ENCODE measurements at regions not wholly inside any gene's neighbourhood (a gene's known extent, or its start where the extent isn't known, plus 50 kb on each side); places are given as distances from the start of the nearest gene placed in this dataset.

DNA sequence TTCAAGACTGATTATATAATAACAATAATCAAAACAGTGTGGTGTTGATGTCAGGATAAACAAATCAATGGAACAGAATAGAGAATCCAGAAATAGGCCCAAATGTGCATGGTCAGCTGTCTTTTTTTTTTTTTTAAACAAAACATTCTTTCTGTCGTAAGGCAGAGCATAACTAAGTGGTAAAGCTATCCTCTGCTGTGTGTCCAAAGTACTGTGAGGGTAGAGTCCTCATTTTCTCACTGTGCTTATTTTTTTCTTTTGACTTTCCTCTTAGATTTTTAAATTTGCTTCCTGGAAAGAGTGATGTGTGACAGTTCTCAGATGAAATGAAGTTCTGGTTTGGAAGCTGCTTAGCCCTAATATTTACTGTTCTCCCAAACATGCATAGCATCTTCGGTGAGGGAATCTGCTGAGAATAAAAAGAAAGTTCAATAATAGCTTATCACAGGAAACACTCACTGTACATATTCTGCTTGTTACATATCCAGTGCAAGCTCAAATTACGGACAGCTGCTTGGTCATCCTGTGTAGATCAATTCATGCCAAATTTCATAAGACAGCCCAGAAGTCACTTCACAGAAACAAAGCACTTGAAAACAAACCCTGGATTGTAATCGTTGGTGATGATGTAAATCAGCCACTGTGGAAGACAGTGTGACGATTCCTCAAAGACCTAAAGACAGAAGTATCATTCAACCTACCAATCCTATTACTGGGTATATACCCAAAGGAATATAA lies 423.9 kb downstream of the NEBL start:
- no peak for TF ChIP-seq GATA1 (IDR thresholded peaks at IDR 0.05; ENCODE audit: low read depth, low read length)
- no peak for TF ChIP-seq POLR2A (IDR thresholded peaks at IDR 0.05; ENCODE audit: low read length)
- DNase-seq = no peak

DNA sequence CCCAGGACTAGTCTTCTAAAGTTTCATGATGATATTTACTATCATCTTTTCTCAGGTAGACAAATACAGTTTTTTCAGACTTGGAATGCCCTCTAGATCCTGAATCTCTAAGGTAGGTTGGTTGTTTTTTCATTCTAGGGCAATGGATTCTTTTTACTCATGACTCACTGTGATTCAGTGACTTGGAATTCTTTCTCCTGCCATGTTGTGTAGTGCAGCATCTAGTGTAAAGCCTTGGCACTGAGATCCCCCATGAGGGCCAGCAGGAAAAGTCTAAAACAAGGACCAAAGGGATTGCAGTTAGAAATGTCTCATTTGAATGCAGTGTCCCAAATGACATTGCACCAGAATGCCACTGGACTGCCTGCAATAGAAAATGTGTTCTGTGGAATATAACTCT lies 430.4 kb downstream of the NEBL start:
- DNase-seq = no peak
- TF ChIP-seq POLR2A (IDR thresholded peaks at IDR 0.05; ENCODE audit: low read length) (no peak), GATA1 (IDR thresholded peaks at IDR 0.05; ENCODE audit: low read depth, low read length) (no peak)

GRCh38 chr10:20457649-20458048 lies 439.5 kb downstream of the NEBL start:
- no peak for TF ChIP-seq POLR2A (IDR thresholded peaks at IDR 0.05; ENCODE audit: low read length)
- TF ChIP-seq GATA1 (IDR thresholded peaks at IDR 0.05; ENCODE audit: low read depth, low read length) = no peak
- DNase-seq = no peak

DNA sequence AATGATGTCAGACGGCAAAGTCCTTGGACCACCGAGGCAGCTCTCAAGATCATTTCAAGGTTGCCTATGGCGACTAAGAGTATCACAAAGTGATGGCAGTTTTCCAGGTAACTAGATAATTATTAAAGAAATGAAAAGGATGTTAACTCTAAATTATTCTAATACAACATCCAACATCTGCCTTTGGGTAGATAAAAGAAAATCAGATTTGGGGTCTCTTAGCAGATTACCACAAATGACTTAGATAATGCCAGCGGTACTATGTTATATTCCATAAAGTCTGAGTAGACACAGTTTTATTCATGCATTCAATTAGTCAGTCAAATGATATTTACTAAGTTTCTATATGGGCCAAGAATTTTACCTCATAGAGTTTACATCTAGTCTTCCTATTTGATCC lies 441.3 kb downstream of the NEBL start:
- TF ChIP-seq GATA1 (IDR thresholded peaks at IDR 0.05; ENCODE audit: low read depth, low read length) = no peak
- TF ChIP-seq POLR2A (IDR thresholded peaks at IDR 0.05; ENCODE audit: low read length) = no peak
- no peak for DNase-seq

DNA sequence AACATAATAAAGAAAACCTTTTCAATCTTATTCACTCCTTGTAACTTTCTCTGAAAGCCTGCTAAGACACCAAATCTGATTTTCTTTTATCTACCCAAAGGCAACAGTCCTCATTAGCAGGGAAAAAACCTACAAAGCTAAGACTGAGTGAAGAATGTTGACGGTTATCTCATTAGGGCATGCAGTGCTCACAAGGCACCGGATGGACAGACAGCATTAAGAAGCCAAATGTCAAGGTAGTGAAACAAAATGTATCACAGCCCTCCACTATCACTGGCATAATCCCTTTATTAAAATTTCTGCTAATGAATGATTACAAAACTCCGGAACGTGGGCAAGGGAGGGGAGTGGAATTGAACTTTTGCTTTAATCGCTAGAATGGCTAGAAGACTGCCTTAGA lies 442.8 kb downstream of the NEBL start:
- TF ChIP-seq GATA1 (IDR thresholded peaks at IDR 0.05; ENCODE audit: low read depth, low read length) = no peak
- TF ChIP-seq POLR2A (IDR thresholded peaks at IDR 0.05; ENCODE audit: low read length) = no peak
- no peak for DNase-seq

DNA sequence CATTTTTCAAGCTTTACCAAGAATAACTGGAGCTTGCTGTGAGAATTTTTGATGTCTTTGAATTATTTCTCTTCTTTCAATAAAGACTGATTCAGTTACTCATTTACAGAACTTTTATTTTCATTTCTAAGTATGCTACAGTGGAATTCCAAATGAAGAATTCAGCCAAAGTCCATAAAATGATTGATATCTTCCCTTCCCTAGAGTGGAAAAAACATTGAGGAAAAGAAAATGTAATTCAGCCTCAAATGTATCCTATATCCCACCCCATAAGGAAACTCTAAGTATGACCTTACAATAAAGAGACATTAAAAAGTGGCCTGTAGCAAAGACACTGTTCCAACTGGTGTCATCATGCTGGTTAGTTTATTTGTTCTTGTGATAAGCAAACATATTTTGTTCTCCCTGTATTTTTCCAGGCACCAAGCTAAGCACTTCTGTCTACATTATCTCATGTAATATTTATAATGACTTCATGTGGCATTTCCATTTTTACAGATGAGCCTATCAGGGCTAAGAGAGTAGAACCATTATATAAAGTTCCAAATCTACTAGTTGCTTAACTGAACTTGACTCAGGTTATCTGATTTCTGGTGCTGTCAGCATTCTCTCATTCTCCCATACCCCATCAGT lies 450.4 kb downstream of the NEBL start:
- TF ChIP-seq GATA1 (IDR thresholded peaks at IDR 0.05; ENCODE audit: low read depth, low read length) = no peak
- no peak for TF ChIP-seq POLR2A (IDR thresholded peaks at IDR 0.05; ENCODE audit: low read length)

DNA sequence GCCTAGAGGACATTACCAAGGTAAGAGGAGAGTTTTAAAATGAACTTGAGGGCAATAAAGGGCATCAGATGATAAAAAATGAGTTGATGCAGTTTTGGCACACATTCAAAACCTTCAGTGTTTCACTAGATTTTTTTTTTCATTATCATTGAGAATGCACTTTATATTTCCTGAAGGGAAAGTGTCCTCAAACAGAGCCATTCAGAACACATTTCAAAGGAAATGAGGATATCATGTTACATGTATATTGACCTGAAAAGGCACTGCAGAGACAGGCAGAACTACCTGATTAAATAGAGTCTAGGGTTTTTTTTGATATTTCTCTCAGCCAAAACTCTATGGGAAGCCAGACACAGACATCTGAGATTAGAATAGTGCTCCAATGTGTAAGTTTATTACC lies 454.0 kb downstream of the NEBL start:
- TF ChIP-seq GATA1 (IDR thresholded peaks at IDR 0.05; ENCODE audit: low read depth, low read length) (no peak), POLR2A (IDR thresholded peaks at IDR 0.05; ENCODE audit: low read length) (no peak)
- DNase-seq = no peak

More for the DNA sequence above, 450.4 kb downstream of the NEBL start:
- no peak for DNase-seq

DNA sequence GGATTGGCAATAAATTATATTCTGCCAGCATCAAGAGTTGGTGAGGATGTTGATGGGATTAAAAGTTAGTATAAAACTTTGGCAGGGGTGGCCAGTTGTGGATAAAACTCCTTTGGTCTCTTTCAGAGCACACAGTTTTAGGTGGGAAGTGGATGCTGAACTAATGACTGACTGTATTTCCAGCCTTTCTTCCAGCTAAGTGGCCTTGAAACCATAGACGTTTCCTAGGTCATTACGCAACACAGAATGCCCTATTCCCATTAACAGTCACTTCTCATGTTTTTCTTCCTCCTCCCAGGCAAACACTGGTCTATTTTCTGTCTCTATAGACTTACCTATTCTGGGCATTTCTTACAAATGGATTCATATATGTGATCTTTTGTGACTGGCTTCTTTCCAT lies 467.4 kb downstream of the NEBL start:
- TF ChIP-seq POLR2A (IDR thresholded peaks at IDR 0.05; ENCODE audit: low read length) = no peak
- no peak for TF ChIP-seq GATA1 (IDR thresholded peaks at IDR 0.05; ENCODE audit: low read depth, low read length)
- DNase-seq = no peak

DNA sequence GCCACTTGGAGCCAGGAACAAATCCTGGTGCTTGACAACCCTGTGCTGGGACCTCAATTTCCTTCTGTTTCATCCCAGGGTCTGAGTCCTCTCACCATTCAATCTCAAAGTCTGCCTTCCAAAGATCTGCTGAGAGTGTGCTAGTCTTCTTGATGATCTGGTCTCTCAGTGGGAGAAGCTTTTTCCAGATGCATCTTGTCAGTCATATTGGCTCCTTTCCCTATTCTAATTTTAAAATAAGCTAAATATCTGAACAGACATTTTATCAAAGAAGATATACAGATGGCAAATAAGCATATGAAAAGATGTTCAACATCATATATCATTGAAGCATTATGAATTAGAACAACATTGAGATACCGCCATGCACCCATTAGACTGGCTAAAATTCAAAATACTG lies 469.3 kb downstream of the NEBL start:
- TF ChIP-seq GATA1 (IDR thresholded peaks at IDR 0.05; ENCODE audit: low read depth, low read length) (no peak), POLR2A (IDR thresholded peaks at IDR 0.05; ENCODE audit: low read length) (no peak)
- DNase-seq = no peak

- DNase-seq = no peak
- TF ChIP-seq POLR2A (IDR thresholded peaks at IDR 0.05; ENCODE audit: low read length) = no peak
- TF ChIP-seq GATA1 (IDR thresholded peaks at IDR 0.05; ENCODE audit: low read depth, low read length) = no peak
These were observed 478.8 kb downstream of the NEBL start for GRCh38 chr10:20418286-20418685.

- TF ChIP-seq GATA1 (IDR thresholded peaks at IDR 0.05; ENCODE audit: low read depth, low read length) = no peak
- TF ChIP-seq POLR2A (IDR thresholded peaks at IDR 0.05; ENCODE audit: low read length) = no peak
- DNase-seq = no peak
These were observed 479.3 kb downstream of the NEBL start for GRCh38 chr10:20417791-20418190.

- DNase-seq = no peak
These were observed 481.4 kb downstream of the NEBL start for GRCh38 chr10:20415684-20416083.

GRCh38 chr10:20407357-20407756 lies 489.8 kb downstream of the NEBL start:
- no peak for TF ChIP-seq GATA1 (IDR thresholded peaks at IDR 0.05; ENCODE audit: low read depth, low read length)
- TF ChIP-seq POLR2A (IDR thresholded peaks at IDR 0.05; ENCODE audit: low read length) = no peak
- no peak for DNase-seq

More at GRCh38 chr10:20415684-20416083, 481.4 kb downstream of the NEBL start:
- TF ChIP-seq POLR2A (IDR thresholded peaks at IDR 0.05; ENCODE audit: low read length) (no peak), GATA1 (IDR thresholded peaks at IDR 0.05; ENCODE audit: low read depth, low read length) (no peak)

- no peak for DNase-seq
- TF ChIP-seq GATA1 (IDR thresholded peaks at IDR 0.05; ENCODE audit: low read depth, low read length) (no peak), POLR2A (IDR thresholded peaks at IDR 0.05; ENCODE audit: low read length) (no peak)
These were observed 490.6 kb downstream of the NEBL start for GRCh38 chr10:20406281-20407104.
